Activated CD4-positive, alpha-beta T cell treated with anti-CD3 and anti-CD28 coated beads, Interleukin-2, amount 50 U/mL, for 4 hours (primary cell): ENCODE measurements at regions not wholly inside any gene's neighbourhood (a gene's known extent, or its start where the extent isn't known, plus 50 kb on each side); places are given as distances from the start of the nearest gene placed in this dataset.

Experiments used
- DNase-seq, 2 experiments: peaks; one replicate each; pipeline ENCODE4 v3.0.0-alpha.2; 2020

DNA sequence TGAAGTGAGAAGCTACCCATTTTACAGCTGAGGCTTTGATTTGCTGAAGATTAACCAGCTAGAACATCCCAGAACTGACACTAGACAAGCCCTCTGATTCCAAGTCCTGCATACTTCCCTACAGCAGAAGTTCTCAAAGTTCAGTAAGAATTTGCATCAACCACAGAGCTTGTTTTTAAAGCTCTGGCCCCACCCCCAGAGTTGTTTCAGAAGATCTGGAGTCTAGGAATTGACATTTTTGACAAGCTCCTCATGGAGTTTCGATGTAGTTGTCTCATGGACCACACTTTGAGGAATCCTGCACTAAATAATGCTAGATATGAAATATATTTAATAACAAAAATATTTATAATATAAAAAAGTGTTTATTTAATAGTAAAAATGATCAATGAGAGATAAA is 120.3 kb upstream of the ADAMTS18 start:
- no peak for DNase-seq

DNA sequence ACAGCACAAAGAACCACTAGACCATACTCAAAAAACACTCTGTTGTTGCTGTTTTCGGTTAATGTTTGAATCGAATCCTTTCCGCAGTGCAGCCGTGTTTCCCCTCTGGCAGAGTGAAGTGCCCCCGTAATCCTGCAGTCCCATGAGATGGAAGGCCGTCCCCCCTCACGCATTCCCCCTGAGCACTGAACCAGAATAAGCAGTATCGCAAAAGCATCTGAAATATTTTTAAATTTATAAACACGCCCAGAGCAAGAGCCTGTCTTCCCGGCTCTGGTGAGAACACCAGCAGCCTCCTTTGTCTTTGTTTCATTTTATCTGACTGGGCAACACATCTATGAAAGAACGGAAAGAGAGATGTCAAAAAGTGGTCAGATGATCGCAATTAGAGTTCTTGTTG is 121.0 kb upstream of the ADAMTS18 start:
- DNase-seq: no peak

DNA sequence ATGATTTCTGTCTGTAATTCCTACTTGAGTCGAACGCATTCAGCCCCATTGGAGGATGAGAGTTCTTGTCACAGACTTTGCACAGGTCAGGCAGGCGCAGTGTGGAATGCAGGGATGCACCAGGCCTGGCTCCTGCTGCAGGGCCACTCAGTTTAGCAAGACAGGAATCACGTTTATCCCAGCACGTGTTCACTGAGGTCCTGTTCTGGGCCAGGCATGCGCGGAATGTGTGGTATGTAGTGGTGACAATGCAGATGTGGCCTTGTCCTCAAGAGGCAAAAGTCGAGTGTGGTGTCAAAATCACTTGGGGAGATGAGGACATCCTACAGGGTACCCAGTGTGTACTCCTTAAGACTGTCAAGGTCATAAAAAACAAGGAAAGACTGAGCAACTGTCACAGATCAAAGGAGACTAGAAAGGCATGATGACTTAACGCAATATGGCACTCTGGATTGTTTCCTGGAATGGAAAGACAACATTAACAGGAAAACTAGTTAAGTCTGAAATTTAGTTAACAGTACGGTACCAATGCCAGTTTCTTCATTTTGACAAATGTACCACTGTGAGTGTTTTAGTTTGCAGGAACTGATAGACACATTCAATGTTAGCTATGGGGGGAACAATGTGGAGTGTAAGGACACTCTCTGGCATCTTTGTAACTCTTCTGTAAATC is 121.5 kb upstream of the ADAMTS18 start:
- no peak for DNase-seq

GRCh38 chr16:77557385-77557784 is 122.6 kb upstream of the ADAMTS18 start:
- DNase-seq: no peak

DNA sequence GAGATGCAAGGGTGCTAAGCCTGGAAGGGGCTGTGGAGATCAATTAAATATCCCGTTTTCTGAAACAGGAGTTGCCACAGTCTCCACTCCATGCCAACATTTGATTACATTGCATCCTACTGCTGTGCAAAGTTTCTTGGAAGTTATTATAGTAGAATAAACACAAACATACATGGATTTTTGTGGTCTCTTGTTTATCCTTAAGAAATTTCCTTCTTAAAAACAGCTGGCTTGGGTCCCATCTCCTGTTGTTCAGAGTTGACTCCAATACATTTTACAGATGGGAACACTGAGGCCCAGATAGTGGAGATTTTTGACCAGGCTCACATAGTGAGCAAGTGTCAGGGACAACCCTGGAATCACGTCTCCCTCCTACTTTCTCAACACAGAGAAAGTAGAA is 124.0 kb upstream of the ADAMTS18 start:
- DNase-seq: no peak

DNA sequence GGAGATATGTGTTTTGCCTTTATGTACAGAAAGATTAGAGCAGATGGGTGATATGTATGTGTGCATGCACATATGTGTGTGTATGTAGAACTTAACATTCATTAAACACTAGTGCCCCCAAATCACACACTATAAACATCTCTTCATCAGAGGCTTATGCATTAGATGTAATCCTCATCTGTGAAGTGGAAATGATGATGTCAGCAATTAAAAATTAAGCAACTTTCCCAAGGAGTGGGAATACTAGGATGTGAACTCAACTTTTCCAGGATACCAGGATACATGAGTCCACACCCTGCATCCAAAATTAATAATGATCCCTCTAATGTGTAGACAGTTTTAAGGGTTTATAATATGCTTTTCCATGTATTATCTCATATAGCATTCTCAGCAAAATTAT is 127.7 kb upstream of the ADAMTS18 start:
- DNase-seq: no peak

GRCh38 chr16:77564791-77565390 is 130.1 kb upstream of the ADAMTS18 start:
- DNase-seq: no peak

DNA sequence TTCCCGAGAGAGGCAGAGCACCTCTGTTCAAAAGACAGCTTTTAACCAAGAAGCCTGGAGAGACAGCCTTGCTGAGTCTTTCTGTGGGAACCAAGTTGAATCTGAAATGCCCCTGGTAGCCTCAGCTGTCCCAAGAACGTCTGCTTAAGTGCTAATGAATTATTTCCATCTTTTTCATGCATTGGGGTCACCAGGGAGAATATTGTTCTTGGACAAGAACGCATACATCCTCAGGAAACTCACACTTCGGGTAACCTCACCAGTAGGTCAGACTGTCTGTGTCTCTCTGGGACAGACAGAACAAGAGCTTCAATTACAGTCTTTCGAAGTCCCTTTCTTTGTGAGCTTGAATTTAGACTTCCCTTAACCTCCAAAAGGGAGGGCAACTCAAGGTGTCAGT is 134.6 kb upstream of the ADAMTS18 start:
- DNase-seq: no peak

- DNase-seq: no peak
Observed at GRCh38 chr16:77570574-77570973, 135.7 kb upstream of the ADAMTS18 start.

DNA sequence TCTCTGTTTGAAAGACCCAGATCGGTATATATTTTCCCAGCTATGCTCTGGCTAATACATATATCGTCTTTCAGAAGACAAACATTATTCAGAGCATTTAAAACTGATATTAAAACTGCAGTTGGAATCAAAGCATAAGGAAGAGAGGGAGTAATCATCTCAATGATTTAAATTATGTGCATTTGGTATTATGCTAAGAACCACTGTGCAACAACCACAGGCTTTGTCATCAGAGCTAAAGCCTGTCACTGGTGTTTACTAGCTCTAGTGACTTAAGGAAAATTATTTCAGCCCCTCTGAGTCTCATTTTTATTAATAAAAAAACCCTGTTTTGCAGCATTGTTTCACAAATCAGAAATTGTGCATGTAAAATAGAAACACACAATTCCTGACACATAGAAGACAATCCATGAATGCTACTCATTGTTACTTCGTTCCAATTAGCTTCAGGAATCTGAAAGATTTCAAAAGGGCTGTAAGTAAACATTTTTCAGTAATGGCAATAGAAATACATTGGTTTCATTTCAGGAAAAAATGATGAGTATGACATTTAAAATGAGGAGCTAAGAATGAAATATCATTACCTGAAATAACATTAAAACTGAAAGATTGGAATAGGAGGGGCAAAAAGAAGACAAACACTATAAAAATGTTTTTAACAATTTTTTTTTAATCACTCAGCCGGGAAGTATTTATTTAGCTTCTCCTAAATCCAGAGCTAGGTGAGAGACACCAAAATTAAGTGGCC is 136.5 kb upstream of the ADAMTS18 start:
- DNase-seq: no peak

DNA sequence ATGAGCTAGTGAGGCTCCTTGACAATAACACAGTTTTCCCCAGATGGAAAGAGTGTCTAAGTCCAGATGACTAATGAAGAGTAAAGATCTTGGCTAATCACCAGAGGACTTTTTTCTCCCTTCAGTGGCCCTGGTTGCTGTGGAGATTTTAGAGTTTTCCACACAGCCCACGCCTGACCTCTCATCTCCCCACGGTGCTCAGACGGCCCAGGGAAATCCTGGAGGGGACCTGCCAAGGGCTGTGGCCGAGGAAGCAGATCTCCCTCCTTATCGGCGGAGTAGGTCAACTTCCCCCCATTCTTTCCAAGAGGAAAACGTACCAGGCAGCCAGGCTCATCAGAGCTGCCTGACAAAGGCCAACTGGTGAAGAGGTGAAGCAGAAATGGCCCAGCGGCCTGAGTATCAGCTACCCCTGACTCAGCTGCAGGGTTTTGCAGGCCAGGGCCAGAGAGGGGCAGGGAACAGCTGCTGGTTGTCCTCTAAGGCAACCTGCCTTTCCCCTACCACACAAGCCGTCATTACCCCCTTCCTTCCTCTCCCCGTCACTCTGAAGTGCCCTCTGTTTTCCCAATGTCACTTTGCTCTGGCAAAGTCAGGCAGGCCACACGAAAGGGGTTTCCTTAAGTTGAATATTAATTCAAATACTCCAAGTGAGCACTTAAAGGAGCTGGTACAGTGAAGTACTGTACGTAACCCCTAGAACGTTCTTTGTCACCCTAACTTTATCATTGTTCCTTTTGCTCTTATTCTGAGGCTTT is 140.2 kb upstream of the ADAMTS18 start:
- no peak for DNase-seq

GRCh38 chr16:77579351-77579891 is 142.9 kb upstream of the NUDT7 start:
- no peak for DNase-seq

GRCh38 chr16:77581706-77582105 is 140.6 kb upstream of the NUDT7 start:
- DNase-seq: no peak

GRCh38 chr16:77584205-77584859 is 138.0 kb upstream of the NUDT7 start:
- peak; percentile 25 to 35 for DNase-seq

DNA sequence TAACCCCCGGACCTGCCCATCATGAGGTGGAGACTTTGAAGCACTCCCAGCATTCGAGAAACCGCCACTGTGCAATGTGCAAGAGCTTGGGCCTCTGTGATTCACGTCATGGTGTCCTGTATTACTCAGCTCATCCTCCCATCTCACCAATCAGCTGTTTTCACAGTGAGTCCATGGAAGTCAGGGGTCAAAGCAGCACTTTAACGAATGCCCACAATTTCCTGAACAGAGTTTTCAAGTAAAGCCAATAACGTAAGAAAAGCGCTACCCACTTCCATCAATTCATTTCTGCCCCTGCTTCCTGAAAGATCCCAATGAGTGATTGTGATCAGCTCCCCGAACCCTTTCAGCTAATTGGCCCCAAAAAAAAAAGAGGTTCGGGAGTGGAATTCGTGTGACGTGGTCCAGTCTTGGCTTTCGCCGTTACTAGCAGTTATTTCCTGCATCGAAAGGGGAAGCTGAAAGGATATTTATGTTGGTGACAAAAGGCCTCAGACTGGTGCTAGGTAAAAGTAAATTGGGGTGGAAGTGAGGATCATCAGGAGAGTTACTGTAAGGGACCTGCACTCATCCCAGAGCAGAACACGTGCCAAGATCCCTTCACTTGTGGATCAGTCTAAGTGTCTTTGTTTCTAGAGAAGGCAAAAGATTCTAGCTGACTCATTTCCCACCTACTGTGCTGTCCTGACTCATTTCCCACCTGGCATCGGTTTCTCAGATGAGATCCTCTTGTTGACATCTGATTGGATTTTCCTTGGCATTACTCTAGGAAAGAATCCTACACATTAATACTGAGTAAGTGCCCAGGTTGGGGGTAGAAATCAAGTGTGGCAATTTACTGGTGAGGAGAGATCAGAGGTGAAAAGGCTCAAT is 136.7 kb upstream of the NUDT7 start:
- DNase-seq: no peak

DNA sequence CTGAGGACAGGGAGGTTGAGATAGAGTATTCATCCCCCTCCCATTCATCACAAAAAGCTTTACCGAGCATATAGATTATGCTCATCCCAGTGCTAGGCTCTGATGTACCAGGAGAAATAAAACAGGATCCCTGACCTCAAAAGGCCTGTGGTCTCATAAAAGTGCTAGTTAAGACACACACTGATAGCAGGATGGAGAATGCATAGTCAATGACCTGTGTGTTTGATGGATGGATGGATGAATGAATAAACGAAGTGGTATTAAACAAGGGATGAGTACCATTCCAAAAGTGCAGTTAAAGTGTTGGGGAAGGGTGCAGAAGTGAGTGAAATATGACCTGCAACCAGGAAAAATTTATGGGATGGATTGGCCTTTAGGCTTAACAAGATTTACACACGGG is 133.9 kb upstream of the NUDT7 start:
- DNase-seq: no peak

DNA sequence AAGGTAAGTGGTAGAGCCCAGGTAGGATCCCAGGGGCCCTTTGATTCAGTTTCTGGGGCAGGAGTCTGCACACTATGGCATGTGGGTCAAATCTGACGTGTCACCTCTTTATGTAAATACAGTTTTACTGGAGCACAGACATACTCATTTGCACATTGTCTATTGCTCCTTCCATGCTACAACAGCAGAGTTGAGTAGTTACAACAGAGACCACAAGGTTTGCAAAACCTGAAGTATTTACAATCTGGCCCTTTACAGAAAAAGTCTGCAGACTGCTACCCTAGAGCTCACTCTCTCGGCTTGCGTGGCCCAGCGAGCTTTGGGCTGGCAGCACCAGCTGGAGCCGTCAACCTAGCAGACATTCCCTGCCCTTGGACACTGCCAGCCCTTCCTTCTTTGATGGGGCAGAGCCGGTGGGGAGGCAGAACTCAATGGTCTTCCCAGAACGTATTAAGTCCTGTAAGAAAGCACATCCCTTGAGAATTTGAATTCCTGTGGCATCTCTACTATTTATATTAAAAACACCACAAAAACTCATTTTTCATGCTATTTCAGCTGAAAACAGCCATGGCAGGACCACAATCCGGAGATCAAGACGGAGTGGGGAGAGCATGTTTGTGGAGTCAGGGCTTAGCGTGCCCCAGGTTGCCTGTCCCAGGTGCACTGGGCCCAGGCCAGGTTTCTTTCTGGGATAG is 133.1 kb upstream of the NUDT7 start:
- DNase-seq: no peak

DNA sequence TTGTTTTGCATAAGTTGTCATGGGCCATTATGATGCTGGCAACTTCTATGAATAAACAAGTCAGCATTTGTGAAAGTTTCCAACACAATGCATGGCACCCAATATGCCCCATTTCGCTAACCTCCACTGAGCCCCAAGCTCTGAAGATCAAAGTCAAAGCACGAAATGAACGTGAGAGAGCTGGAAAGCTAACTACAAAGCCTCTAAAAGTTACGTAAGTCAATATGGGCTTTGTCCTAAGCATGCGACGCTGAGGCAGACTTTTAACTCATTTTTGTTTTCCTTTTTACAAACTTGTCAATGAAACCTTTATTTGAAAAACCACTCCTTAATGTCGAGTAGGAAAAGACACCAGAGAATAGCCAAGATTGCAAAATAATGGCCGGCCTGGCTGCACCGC is 131.6 kb upstream of the NUDT7 start:
- no peak for DNase-seq

DNA sequence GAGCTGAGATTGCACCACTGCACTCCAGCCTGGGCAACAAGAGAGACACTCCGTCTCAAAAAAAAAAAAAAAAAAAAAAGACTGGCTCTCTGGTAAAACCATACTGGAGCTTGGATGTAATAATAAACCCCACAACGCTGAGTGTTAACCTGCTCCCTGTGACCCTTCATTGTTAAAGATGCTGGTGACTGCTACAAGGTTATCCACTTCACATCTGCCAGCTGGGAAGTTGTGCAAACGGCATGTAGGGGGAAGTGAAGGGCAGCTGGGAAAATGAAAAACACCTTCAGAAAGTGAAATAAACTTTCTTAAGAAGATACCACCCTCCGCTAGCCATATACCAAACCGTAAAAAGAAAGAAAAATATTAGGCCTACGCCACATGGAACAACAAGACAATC is 131.0 kb upstream of the NUDT7 start:
- DNase-seq: no peak

- no peak for DNase-seq
Observed at GRCh38 chr16:77592021-77592420, 130.3 kb upstream of the NUDT7 start.

DNA sequence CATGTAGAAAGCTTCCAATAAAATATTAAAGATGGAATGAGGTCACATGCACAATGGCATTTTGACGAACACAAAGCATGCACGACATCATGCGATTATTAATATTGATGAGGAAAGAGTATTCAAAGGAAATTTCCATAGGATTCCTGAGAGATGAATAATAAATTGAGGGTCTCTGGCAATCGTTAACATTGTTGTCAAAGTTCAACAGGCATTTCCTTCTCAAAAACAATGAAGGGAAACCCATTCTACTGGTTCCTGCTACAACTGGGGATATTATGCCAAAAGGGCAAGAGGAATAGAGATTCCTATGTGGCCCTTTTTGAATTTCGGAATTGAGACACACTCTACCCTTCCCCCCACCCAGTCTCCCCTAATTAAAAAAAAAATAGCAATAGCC is 128.3 kb upstream of the NUDT7 start:
- DNase-seq: no peak
